Right lobe of liver (tissue), 6 donors: ENCODE measurements at regions not wholly inside any gene's neighbourhood (a gene's known extent, or its start where the extent isn't known, plus 50 kb on each side); places are given as distances from the start of the nearest gene placed in this dataset.

Source experiments
- ATAC-seq, 4 donors: fragments of 200-7000 bp; cut with Tn5 transposase; one replicate each; pipeline ENCODE4 v1.9.1; 2020; ENCODE audit warnings: mild to moderate bottlenecking in 4 of 4, moderate library complexity in 4 of 4
- DNase-seq, 3 donors: peaks; one replicate each; pipeline ENCODE4 v3.0.0-alpha.2; 2020
- H3K27ac ChIP-seq, 3 donors: fragments of 200-600 bp; one replicate each; pipeline ENCODE4 v1.8.0; 2022
- H3K27me3 ChIP-seq, 2 donors: fragments of 200-600 bp; one replicate each; pipeline ENCODE4 v1.8.0; 2022
- H3K36me3 ChIP-seq, 4 donors: fragments of 200-600 bp; sonication (generic) in 1 of 4; one replicate each; pipeline versions ENCODE4 v1.5.1 to v1.8.0; 2017 to 2022; ENCODE audit warnings: control low read depth in 1 of 4
- H3K4me1 ChIP-seq, 4 donors: fragments of 200-600 bp; sonication (generic) in 1 of 4; one replicate each; pipeline versions ENCODE4 v1.5.1 to v1.8.0; 2017 to 2022; ENCODE audit warnings: control low read depth in 1 of 4
- H3K4me3 ChIP-seq, 3 donors: fragments of 200-600 bp; one replicate each; pipeline ENCODE4 v1.8.0; 2022
- H3K9me3 ChIP-seq, 4 donors: fragments of 200-600 bp; sonication (generic) in 1 of 4; one replicate each; pipeline versions ENCODE4 v1.5.1 to v1.8.0; 2017 to 2022; ENCODE audit warnings: control low read depth in 1 of 4
- CTCF ChIP-seq, 4 donors: fragments of 200-600 bp in 3 of 4; fragments of 450-650 bp in 1 of 4; IDR thresholded peaks; one replicate each; pipeline versions ENCODE4 v1.5.1 to v1.8.0; 2016 to 2022; ENCODE audit warnings: antibody characterized with exemption in 4 of 4, mild to moderate bottlenecking in 2 of 4
- POLR2A ChIP-seq: fragments of 450-650 bp; IDR thresholded peaks from one replicate; pipeline ENCODE4 v1.6.1; 2017; ENCODE audit warnings: antibody characterized with exemption, mild to moderate bottlenecking
- WGBS: methylation state at CpG from one replicate; pipeline ENCODE4 v1.1.6; 2018; ENCODE audit warnings: low coverage, low lambda C conversion rate; ENCODE audit not compliant: insufficient coverage; ENCODE audit errors: missing lambda C conversion rate; 5-methylcytosine and 5-hydroxymethylcytosine counted together
- intact Hi-C, 2 donors: fragments of 100-400 bp; cut with DNase I; formaldehyde crosslinking; loops; one replicate each; pipeline versions ENCODE4 v1.11.2 to v1.14.1; 2022
- donor health status: DM: no; HTN: yes; CAD: no.
- donor health status: DM: no; HTN: no; CAD: no.
- donor health status: DM: no; HTN: no; CAD: no.
- donor health status: DM: no; HTN: yes; CAD: no.
- donor health status: DM: no; HTN: yes; CAD: no.

GRCh38 chr21:41673596-41674335 lies 93.1 kb downstream of the RIPK4 start:
- ATAC-seq: peak in 1 of 4 donors; percentile 9

GRCh38 chr21:41673071-41673470 lies 93.8 kb downstream of the RIPK4 start:
- ATAC-seq (no peak), DNase-seq (peak in 1 of 3 donors; percentile 16)
- 67% methylated on average over 1 of the region's 18 CpGs for WGBS
- intact Hi-C loops: no loop called here
- Histone ChIP-seq H3K4me1 (no peaks in the 10 kb centered on the region), H3K36me3 (no peaks in the 10 kb centered on the region), H3K27me3 (no peaks in the 10 kb centered on the region), H3K4me3 (no peak overlapping the region), H3K27ac (no peak overlapping the region), H3K9me3 (no peaks in the 10 kb centered on the region)
- TF ChIP-seq CTCF (IDR thresholded peaks at IDR 0.05): no peak
- no peak for TF ChIP-seq POLR2A

More at GRCh38 chr21:41673596-41674335, 93.1 kb downstream of the RIPK4 start:
- no peaks in the 10 kb centered on the region for H3K27me3 ChIP-seq
- intact Hi-C loops: no loop called here
- WGBS: 73% methylated on average over 9 of the region's 13 CpGs
- H3K9me3 ChIP-seq: no peaks in the 10 kb centered on the region
- peak in 1 of 3 donors; percentile 18 for DNase-seq
- no peak overlapping the region for H3K4me3 ChIP-seq
- peaks cover 0 to 4% (median 0%) of the 10 kb centered on the region in 4 donors for H3K4me1 ChIP-seq
- H3K27ac ChIP-seq: no peak overlapping the region
- TF ChIP-seq CTCF (IDR thresholded peaks at IDR 0.05): no peak
- no peak for TF ChIP-seq POLR2A
- no peaks in the 10 kb centered on the region for H3K36me3 ChIP-seq

GRCh38 chr21:41672543-41672915 lies 94.3 kb downstream of the RIPK4 start:
- H3K27ac ChIP-seq: no peak overlapping the region
- ATAC-seq (no peak), DNase-seq (no peak)
- no peaks in the 10 kb centered on the region for H3K36me3 ChIP-seq
- TF ChIP-seq POLR2A (no peak), CTCF (IDR thresholded peaks at IDR 0.05) (no peak)
- no peaks in the 10 kb centered on the region for H3K9me3 ChIP-seq
- H3K4me1 ChIP-seq: no peaks in the 10 kb centered on the region
- H3K27me3 ChIP-seq: no peaks in the 10 kb centered on the region
- 67% methylated on average over 1 of the region's 1 CpG for WGBS
- intact Hi-C loops: no loop called here
- H3K4me3 ChIP-seq: no peak overlapping the region

- DNase-seq: no peak
- intact Hi-C loops: no loop called here
- H3K27ac ChIP-seq: no peak overlapping the region
- no peaks in the 10 kb centered on the region for H3K36me3 ChIP-seq
- no peak for TF ChIP-seq POLR2A
- TF ChIP-seq CTCF (IDR thresholded peaks at IDR 0.05): no peak
- H3K4me3 ChIP-seq: no peak overlapping the region
- no peaks in the 10 kb centered on the region for H3K9me3 ChIP-seq
- ATAC-seq: peak in 1 of 4 donors; percentile 15
- no peaks in the 10 kb centered on the region for H3K4me1 ChIP-seq
- WGBS: 53% methylated on average over 2 of the region's 22 CpGs
- H3K27me3 ChIP-seq: no peaks in the 10 kb centered on the region
Observed at GRCh38 chr21:41671859-41672542, 94.9 kb downstream of the RIPK4 start.
